Ishikawa (cell line): ENCODE measurements at regions not wholly inside any gene's neighbourhood (a gene's known extent, or its start where the extent isn't known, plus 50 kb on each side); places are given as distances from the start of the nearest gene placed in this dataset.

ENCODE experiments used
- CEBPB ChIP-seq: IDR thresholded peaks from 2 replicates; pipeline ENCODE4 v1.6.1; 2012
- CREB1 ChIP-seq: IDR thresholded peaks from 2 replicates; pipeline ENCODE4 v1.6.1; 2012; ENCODE audit warnings: low read depth
- FOXM1 ChIP-seq: IDR thresholded peaks from 2 replicates; pipeline ENCODE4 v1.6.1; 2012; ENCODE audit warnings: low read depth, borderline replicate concordance
- YY1 ChIP-seq: IDR thresholded peaks from 2 replicates; pipeline ENCODE4 v1.6.1; 2012; ENCODE audit warnings: low read depth
- TF ChIP-seq, protein P1 (sequence below): IDR thresholded peaks from 2 replicates; pipeline ENCODE4 v1.6.1; 2012

DNA sequence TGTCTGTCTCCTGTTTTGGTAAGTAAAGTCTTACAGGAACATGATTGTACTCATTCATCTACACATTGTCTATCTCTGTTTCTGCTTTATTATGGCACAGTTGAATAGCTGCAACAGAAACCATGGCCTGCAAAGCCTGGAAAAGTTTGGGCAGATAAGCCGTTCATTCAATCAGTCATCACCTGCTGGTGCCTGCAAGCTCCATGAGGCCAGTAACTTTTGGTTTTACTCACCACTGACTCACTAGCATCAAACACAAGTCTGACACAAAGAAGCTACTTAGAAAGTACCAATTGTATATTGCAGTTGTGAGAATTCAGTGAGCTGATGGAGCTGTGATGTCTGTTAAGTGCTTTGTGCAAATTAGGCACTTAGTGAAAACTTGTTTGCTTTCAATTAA is 373.6 kb upstream of the SGCD start:
- no peak for TF ChIP-seq YY1
- no peak for TF ChIP-seq CREB1
- TF ChIP-seq CEBPB: no peak
- no peak for TF ChIP-seq FOXM1
- TF ChIP-seq, protein P1, sequence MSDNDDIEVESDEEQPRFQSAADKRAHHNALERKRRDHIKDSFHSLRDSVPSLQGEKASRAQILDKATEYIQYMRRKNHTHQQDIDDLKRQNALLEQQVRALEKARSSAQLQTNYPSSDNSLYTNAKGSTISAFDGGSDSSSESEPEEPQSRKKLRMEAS: no peak
